Stimulated activated CD8-positive, alpha-beta memory T cell treated with anti-CD3 and anti-CD28 coated beads, Interleukin-15, amount 100 ng/mL, for 48 hours (primary cell): ENCODE measurements at regions not wholly inside any gene's neighbourhood (a gene's known extent, or its start where the extent isn't known, plus 50 kb on each side); places are given as distances from the start of the nearest gene placed in this dataset.
"Not testable (repeated sequence)": the region's sequence is repeated elsewhere in the genome, so short reads cannot be mapped to it uniquely, and the experiment has no call there.

ENCODE experiments used
- DNase-seq, 2 donors: peaks; one replicate each; pipeline ENCODE4 v3.0.0-alpha.2; 2020; ENCODE audit warnings: low read depth in 2 of 2

DNA sequence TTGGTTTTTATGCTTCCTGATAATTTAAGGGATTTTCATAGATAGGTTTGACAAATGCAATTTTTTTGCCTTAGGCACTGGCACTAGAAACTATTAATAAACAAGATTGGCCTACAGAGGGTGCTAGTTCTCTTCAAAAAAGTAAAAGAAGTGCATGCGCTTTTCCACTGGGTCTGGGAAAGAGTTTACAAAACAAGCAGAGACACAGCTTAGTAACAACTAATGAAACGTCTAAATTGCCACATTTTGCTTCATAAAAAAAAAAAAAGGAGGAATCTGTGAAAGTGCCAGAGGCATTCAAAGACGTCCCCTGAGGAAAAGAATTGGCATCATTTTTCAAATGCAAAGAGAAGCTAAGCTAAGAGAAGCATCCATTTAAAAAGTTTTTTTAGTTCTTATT is 58.3 kb upstream of the EEA1 start:
- no peak for DNase-seq

DNA sequence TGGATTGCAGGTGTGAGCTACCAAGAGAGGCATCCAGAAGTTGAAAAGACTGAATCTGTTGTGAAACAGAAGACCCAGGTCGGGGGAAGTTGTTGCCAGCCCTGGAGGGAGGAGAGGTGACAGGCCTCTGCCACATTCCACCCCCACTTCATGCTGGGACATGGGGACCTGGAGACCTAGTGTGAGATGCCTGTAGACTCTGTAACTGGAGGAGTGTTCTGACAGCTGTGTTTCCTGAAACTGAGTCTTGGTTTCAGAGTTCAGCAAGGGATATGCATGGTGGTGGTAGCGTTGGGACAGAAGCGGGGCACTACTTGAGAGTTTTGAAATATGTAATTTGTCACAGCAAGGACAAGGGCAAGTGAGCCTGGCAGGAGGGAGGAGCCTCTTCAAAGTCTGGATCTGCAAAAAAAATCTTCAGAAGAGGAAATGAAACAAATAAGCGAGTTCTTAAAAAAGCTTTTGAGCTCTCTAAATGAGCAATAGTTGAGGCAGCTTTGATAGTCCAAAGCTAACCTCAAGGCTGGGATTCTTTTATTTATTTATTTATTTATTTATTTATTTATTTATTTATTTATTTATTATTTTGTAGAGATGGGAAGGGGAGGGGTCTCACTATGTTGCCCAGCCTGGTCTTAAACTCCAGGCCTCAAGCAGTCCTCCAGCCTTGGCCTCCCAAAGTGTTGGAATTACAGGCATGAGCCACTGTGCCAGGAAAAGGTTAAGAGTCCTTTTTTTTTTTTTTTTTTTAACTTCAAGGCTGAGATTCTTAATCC is 58.9 kb upstream of the EEA1 start:
- peak in 1 of 2 donors; percentile 42 for DNase-seq

DNA sequence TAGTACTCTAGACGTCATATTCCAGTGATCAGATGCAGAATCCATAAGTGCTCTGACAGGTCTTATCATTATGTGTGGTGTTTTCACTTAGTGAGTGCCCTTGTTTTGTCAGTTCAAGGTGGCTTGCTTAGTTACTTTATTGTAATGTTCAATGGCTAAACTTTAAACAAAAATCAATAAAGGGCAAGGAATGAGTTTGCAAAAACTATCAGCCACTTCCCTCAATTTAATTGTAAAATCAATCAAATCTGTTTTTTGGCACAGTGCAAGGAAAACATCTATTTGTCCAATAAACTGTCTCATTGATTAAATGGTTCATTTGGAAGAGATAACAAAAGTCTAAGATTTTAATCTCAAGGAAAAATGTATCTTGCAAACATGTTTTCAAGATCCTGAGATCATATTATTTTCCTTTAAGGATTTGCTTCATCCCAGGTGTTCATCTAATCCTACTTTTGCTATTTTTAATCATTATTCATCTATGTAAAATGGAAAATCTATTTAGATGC is 59.6 kb upstream of the EEA1 start:
- DNase-seq, result no peak

DNA sequence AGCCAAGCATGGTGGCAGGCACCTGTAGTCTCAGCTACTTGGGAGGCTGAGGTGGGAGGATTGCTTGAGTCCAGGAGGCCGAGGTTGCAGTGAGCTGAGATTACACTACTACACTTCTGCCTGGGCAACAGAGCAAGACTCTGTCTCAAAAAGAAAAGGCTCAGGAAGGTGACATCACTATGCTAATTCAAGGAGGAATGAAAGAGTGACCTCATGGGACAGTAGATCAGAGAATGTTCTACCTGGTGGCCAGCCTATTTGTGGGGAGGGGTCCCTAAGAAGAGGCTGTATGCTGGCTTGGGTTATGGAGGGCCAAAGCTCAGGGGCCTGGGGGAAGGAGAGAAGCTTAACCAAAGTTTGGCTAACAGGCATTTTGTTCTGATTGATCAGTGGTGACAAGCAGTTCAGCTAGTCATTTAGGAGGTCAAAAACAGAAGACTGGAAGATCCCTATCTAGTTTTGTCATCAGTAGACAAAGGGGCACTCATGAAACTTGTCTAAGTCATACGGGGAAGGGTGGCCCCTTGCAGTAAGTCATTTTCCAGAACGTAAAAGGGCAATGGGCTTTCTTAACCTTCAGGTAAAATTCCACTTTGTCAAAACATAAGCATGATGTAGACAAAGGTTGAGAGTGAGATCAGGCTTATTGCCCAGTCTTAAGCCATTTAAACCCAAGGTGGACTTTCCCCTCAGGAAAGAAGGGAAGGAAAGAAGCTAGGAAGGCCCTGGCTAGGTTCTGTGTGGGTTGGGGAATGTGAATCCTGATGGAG is 60.8 kb upstream of the EEA1 start:
- peak in 1 of 2 donors; percentile 28 for DNase-seq

DNA sequence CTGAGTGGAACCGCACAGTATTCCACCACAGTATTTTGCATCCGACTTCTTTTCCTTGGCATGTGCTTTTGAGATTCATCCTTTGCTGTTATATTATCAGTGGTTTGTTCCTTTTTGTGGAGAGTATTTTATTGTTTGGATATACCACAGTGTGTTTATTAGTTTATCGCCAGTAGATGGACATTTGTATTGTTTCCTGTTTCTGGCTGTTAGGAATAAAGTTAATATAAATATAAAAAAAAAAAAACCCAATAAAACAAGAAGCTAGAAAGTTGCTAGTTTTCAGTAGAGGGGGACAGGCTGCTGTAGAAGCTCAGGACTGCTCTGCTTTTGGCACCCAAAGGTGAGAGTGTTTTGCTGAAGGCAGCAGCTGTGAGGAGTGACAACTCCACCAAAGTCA is 62.0 kb upstream of the EEA1 start:
- DNase-seq, result no peak

DNA sequence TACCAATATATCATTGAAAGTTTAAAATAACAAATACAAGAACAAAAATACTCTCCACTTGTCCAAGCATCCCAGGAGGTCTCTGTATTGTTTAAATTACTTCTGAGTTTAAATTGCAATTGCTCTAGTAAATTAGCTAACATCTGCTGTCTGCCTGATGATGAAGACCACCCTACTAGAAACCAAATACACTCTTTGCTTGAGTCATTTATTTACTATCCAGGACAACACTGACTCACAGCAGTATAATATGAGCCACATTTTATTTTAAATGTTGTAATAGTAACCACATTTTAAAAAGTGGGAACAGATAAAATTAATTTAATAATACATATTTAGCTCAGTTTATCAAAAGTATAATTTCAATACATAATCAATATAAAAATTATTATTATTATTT is 62.9 kb upstream of the EEA1 start:
- DNase-seq, result no peak

DNA sequence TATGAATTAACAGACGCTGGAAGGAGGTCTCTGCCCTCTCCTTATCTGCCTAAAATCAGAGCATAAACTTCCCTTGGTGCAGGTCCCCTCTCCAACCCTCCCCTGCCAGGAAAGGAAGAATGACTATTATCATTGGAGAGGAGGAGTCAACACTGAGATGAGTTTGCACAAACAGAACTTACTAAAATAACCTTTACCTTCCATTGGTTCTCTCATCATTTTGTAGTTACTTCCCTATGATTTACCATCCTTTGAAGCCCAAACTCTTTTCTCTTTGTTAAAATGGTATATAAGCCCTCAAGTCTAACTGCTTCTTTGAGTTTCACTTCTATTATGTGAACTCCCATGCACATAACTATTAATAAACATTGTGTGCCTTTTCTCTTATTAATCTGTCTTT is 64.2 kb upstream of the EEA1 start:
- DNase-seq, result no peak

DNA sequence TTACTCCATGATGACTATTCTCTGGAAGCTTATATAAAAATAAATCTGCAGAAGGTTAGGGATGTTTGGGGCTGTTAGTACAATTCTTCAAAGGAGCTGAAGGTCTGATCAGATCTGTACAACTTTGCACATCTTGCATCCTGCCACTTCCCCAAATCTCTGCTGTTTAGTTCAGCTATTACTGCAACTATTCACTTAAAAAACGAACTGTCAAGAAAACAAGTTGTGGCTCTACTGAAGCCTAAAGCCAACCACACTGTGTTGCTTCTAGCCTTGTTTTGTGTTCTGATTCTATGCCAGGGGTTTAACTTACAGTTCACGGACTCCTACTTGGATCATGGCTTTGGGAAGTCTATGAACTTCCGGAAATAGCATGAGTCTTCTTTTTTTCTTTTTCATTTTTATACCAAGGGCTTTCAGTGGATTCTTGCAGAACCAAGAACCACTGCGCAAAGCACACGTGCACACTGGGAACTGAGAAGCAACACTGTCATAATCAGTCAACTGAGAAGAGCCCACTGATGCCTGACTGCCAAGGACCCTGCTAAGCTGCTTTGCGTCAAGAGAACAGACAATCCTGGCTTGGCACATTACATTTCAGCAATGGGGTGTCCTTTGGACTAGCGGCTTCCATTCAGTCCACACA is 66.3 kb upstream of the EEA1 start:
- DNase-seq, result no peak

DNA sequence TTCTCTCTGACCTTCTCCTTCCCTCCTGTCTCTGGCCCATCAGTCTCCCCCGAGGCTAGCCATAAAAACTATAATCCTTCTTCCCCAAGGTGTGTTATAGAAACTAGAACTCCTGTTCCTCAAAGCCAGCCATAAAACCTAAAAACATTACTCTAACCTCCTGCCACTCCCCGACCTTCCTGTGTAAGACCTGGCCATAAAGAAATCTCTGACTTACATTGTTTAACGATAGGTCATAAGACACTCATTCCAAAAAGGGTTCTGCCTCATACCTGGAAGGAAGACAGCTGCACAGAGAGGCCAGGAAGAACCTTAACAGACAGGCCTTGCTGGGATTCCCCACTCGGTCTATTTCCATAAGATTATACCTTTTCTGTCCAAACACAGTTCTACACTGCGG is 70.9 kb upstream of the EEA1 start:
- DNase-seq, result no peak

DNA sequence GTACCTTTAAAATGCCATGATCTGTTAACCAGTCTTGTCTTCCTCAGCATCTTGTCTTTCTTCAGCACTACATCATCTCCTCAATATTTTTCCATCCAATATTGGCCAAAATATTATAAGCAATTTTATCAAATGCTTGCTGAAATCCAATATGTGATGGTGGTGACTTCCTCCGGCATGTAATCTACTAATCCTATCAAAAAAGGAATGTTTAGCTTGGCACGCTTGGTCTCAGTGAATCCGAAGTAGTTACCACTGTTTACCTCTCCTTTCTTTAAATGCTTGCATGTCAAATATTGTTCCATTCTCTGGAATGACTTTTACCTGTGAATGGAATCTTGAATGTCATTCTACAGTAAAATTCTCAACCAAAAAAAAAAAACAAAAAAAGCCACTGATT is 72.3 kb upstream of the EEA1 start:
- no peak for DNase-seq

DNA sequence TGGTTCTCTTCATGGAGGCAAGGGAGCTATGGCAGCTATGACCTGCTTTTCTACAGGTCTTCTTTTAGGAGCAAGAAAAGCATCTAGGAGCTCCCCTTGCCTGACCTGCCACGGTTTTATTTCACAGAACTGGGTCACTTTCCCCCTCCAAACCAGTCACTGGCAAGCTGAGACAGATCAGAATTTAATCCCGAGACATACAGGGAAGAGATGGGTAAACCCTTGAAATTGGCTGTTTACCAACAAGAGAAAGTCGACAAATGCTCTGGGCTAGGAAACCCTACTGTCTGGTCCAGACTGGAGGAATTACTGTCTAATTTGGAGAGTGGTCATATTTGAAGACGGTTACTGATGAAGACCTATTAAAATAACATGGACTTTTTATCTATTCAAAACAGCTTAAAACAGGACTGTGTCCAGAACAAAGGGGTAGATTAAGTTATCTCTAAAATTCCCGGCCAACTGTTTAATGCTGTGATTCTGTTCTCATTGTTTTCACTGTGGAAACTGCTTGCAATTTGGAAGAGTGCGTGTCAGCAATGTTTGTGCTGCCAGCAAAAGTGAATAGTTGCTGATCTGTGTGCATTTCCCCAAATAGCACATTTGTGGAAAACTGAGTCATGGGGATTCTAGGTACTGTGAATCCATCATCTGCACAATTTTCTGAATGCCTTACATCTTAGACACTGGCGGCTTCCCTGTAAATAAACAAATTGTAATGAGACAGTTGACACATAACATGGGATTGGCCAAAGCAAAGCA is 73.4 kb upstream of the EEA1 start:
- DNase-seq, result no peak

DNA sequence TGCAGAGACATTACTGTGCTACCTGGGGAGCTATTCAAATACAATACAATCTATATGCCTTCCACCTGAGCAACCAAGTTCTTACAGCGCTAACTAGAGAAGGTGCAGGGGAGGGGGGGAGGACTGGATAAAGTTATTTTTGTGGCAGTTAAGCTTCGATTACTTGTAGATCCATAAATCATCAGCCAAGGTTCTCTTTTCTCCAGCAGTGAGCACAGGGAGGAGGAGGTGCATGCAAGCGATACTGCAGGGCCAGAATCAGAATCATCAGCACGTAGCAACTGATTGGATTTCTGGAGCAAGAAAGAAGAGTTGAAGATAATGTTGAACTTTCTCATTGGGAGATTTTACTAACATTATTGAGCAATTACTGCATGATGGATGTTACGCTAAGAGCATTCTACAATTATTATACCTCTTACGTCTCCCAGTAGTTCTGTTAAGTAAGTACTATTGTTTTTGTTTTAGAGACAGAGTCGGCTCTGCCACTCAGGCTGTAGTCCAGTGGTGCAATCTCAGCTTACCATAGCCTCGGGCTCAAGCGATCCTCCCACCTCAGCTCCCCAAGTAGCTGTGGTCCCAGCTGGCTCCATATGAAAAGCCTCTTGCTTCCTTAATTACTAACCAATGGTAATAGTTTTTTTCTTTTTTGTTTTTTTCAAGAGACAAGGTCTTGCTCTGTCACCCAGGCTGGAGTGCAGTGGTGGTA is 74.6 kb upstream of the EEA1 start:
- DNase-seq, result no peak

DNA sequence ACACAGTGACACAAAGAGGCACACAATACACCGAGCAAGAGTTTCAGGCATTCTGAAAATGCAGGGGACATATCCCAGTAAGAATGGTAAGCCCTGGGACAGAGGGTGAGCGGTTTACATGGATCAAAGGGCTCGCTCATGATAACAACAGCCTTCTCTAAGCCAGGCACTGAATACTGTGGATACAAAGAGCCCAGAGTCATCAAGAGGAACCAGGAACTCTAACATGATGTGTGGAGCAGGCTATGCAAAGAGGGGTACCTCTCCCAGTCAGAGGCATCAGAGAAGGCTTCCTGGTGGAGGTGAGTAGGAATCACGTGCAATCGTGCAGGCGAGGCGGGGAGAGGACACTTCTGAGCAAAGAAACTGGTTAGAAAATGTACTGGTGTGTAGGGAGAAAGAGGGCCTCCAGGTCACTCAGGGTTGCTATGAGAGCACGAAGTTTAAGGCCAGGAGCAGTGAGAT is 76.9 kb upstream of the EEA1 start:
- no peak for DNase-seq

DNA sequence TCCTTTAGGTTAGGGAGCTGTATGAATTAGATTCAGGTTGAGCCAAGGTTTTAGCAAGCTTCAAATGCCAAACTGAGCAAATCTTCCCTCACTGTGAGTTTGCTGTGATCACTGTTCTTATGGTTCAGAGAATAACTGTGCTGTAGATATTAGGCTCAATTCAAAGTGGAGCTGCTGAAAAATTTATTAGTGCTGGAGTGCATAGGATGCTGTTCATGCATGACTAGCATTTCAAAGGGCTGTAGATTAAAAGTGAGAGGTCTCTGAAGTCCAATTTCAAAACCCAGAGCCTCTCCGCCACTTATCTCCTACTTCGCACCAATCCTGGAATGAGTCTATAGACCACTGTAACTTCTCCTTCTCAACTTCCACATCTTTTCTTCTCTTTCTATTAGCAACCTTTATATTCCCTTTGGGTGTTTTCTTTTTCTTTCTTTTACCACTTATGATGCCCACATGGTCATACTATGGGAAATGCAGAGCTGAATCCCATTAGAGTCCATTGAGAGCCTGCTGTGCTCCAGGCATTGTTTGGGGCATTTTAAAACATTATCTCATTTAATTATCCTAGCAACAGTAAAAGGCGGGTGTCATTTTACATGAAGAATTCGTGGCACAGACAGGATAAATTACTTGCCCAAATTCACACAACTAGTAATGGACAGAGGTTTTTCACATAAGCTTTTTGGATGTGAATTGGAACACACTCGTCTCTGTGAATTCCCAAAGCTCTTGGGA is 77.5 kb upstream of the EEA1 start:
- DNase-seq, result no peak

DNA sequence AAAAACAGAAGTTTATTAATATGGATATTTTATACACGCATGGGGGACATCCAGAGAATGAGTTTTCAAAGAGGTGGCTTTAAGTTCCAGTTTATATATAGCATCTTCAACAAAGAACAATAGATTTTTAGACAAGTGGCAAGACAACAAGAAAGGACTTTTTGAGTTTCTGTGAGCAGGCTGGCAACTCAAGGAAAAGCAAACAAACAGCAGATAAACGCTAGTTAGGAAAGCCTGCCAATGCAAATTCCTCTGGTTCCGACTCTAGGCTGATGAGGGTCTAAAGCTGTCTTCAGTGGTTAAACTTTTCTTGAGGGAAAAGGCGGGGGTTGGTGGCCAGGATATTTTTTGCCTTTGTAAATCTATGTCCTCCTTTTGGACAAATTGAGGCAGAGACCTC is 78.4 kb upstream of the EEA1 start:
- DNase-seq, result no peak

DNA sequence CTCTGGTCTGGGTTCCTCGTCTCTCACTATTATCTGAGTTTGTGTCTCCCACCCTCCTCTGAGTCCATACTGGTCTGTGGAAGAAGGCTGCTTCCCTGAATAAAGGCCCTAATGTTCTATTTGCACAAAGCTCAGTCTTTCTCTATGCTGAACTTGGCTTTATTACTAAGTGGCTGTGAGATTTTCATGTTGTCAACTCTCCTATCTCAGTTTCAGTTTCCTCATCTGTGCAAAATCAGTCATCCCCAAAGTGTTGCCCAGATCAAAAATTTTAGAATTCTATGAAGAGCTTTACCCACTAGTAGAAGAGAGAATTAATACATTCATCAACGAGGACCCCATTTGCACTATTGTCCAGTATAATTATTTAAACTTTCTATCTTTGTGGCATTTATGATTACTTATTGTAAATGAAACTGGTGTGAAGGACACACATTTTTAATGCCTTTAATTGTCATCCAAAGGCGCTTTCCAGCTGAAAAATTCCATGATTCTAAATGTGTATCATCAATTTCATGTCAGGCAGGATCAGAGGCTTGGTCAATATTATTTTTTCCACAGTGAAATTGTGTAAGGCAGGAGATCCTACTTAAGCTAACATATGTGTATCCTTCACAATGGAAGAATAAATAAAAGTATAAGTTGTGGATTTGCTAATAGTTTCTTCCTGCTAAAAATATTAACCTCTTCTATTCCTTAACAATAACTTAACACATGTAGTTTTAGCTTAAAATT is 79.1 kb upstream of the EEA1 start:
- no peak for DNase-seq

DNA sequence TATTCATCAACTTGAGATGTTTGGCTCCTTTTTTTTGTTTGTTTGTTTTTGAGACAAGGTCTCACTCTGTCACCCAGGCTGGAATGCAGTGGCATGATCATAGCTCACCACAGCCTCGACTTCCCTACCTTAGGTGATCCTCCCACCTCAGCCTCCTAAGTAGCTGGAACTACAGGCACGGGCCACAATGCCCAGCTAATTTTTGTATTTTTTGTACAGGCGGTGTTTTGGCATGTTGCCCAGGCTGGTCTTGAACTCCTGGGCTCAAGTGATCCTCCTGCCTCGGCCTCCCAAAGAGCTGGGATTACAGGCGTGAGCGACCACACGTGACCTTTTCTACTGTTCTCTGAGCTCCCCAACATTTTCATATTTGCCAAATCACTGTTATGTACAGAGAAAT is 79.8 kb upstream of the EEA1 start:
- DNase-seq, result not testable (repeated sequence)

DNA sequence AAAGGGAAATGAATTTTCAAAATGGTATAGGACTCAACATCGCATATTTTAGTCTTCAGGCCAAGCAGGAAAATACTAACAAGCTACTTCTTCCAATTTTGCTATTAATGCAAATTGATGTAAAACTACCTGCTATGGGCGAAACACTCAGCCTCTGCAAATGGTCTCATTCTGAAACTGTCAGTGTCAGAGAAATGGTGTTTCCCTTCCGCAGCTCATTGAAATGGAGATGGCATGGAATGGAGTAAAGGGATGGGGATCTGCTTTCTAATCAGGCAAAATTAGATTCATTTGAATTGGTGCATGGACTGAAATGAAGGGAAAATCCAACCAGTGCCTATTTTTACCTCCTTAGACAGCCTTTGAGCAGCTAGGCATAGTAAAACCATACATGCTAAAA is 80.4 kb upstream of the EEA1 start:
- DNase-seq, result no peak

DNA sequence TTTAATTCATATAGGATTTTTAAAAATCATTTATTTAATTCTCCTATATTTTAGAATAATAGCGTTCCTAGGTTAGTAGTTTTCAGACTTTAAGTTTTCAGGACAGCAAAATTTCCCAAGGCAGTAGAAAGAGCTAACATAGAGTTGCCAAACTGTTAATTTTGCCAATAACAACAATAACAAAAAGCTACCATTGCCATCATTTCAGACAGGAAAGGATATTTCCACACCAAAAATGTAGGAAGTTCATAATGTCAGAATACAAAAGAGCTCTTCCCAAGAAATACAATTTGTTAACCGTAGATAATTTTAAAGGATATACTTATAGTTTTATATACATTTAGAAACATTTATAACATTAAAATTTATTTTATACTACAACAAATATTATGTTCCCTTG is 81.4 kb upstream of the EEA1 start:
- DNase-seq, result no peak

DNA sequence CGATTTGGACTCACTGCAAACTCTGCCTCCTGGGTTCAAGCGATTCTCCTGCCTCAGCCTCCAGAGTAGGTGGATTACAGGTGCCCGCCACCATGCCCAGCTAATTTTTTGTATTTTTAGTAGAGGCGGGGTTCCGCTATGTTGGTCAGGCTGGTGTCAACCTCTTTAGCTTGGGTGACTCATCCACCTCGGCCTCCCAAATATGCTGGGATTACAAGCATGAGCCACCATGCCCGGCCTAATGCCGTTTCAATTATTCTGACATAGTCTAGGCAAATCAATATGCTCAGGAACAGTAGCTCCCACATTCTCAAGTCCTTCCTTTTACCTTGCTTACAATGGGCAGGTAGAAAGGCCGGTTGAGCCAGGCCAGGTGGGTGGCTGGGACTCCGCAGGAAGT is 82.0 kb upstream of the EEA1 start:
- no peak for DNase-seq
